GM12878 (cell line): ENCODE measurements at regions not wholly inside any gene's neighbourhood (a gene's known extent, or its start where the extent isn't known, plus 50 kb on each side); places are given as distances from the start of the nearest gene placed in this dataset.

Source experiments
- ATAC-seq: fragments of 200-7000 bp; cut with Tn5 transposase; 3 replicates; pipeline ENCODE4 v1.9.1; 2020; ENCODE audit warnings: mild to moderate bottlenecking, moderate library complexity
- BruUV-seq: library from RNA; stranded (reverse); fragments of 400-500 nt; replicated peaks from 2 replicates; lab custom pipeline; 2021; lab: Mats Ljungman, UMichigan
- CTCF ChIA-PET: fragments of 300-600 bp; sonication (Branson Sonifier 250); formaldehyde crosslinking; extraction: SDS; loops from one replicate; lab custom pipeline; 2021; ENCODE audit warnings: inconsistent platforms; lab: Yijun Ruan, JAX
- POLR2A ChIA-PET: fragments of 350-600 bp; formaldehyde crosslinking; extraction: SDS; loops from one replicate; lab custom pipeline; 2021; ENCODE audit warnings: inconsistent platforms; lab: Charles Lee
- RAD21 ChIA-PET: fragments of 300-600 bp; sonication (Branson Sonifier 250); formaldehyde crosslinking; loops from one replicate; lab custom pipeline; 2023; ENCODE audit warnings: antibody characterized with exemption; ENCODE audit not compliant: unreplicated experiment; lab: Charles Lee
- SMC1A ChIA-PET: fragments of 300-600 bp; sonication (Branson Sonifier 250); formaldehyde crosslinking; loops from one replicate; lab custom pipeline; 2023; ENCODE audit not compliant: unreplicated experiment, uncharacterized antibody; lab: Charles Lee
- DNase-seq: peaks from one replicate; pipeline ENCODE4 v3.0.0-alpha.2; 2011; ENCODE audit warnings: low read depth, low spot score
- FAIRE-seq: peaks from 3 replicates; lab custom pipeline; 2011; peaks lifted over from hg19 to GRCh38; lab: Jason Lieb, UNC
- H2AFZ ChIP-seq: 2 replicates; pipeline ENCODE4 v1.6.0; 2011; ENCODE audit warnings: low read depth, low read length, control low read depth; ENCODE audit not compliant: control insufficient read depth
- H3K27ac ChIP-seq: 2 replicates; pipeline ENCODE4 v1.5.1; 2011; ENCODE audit warnings: control low read depth; ENCODE audit not compliant: control insufficient read depth, insufficient read depth
- H3K27me3 ChIP-seq, 2 experiments: replicated peaks in 1 of 2; 2 replicates each; pipeline versions ENCODE4 v1.6.0 to v1.6.1; 2011; ENCODE audit warnings: low read length in 1 of 2; ENCODE audit not compliant: control insufficient read depth in 2 of 2, insufficient read depth in 2 of 2
- H3K36me3 ChIP-seq, 2 experiments: 2 replicates each; pipeline ENCODE4 v1.5.1; 2011; ENCODE audit warnings: low read length in 1 of 2; ENCODE audit not compliant: control insufficient read depth in 2 of 2, insufficient read depth in 2 of 2
- H3K4me1 ChIP-seq: 2 replicates; pipeline ENCODE4 v1.6.1; 2011; ENCODE audit warnings: mild to moderate bottlenecking, low read length, moderate library complexity, mixed read lengths; ENCODE audit not compliant: control insufficient read depth, insufficient read depth
- H3K4me2 ChIP-seq: 2 replicates; pipeline ENCODE4 v1.6.0; 2011; ENCODE audit warnings: control low read depth; ENCODE audit not compliant: control insufficient read depth, insufficient read depth
- H3K4me3 ChIP-seq: fragments of 200-600 bp; sonication (generic); 2 replicates; pipeline ENCODE4 v1.5.1; 2016
- H3K79me2 ChIP-seq: 2 replicates; pipeline ENCODE4 v1.6.0; 2011; ENCODE audit warnings: low read length; ENCODE audit not compliant: control insufficient read depth, insufficient read depth
- H3K9ac ChIP-seq: 2 replicates; pipeline ENCODE4 v1.8.0; 2011; ENCODE audit warnings: low read length, control low read depth, mixed read lengths; ENCODE audit not compliant: control insufficient read depth, insufficient read depth
- H3K9me3 ChIP-seq: replicated peaks from 3 replicates; pipeline ENCODE4 v1.5.1; 2011; ENCODE audit warnings: mild to moderate bottlenecking, low read length; ENCODE audit not compliant: control insufficient read depth, insufficient read depth
- H4K20me1 ChIP-seq: 2 replicates; pipeline ENCODE4 v1.6.0; 2011; ENCODE audit not compliant: control insufficient read depth, insufficient read depth
- EED ChIP-seq: sonication (generic); IDR thresholded peaks from 2 replicates; pipeline ENCODE4 v1.6.1; 2016; ENCODE audit warnings: antibody characterized with exemption, low read depth
- ETV6 ChIP-seq, 2 experiments: fragments of 450-650 bp in 1 of 2; IDR thresholded peaks in 1 of 2; conservative IDR thresholded peaks in 1 of 2; 2 replicates each; pipeline ENCODE4 v1.6.1; 2014; ENCODE audit warnings: antibody characterized with exemption in 1 of 2, borderline replicate concordance in 1 of 2, low read depth in 1 of 2, mild to moderate bottlenecking in 1 of 2, moderate library complexity in 1 of 2
- HDAC6 ChIP-seq: fragments of 200-600 bp; sonication (generic); IDR thresholded peaks from one replicate; pipeline ENCODE4 v1.8.0; 2017; ENCODE audit warnings: antibody characterized with exemption; ENCODE audit not compliant: unreplicated experiment
- MEF2B ChIP-seq: fragments of 450-650 bp; IDR thresholded peaks from 2 replicates; pipeline ENCODE4 v1.6.1; 2018; ENCODE audit warnings: mild to moderate bottlenecking, moderate library complexity; ENCODE audit not compliant: partially characterized antibody, poor library complexity, severe bottlenecking
- NFXL1 ChIP-seq: fragments of 450-650 bp; IDR thresholded peaks from 2 replicates; pipeline ENCODE4 v1.6.1; 2017; ENCODE audit warnings: antibody characterized with exemption, mild to moderate bottlenecking, borderline replicate concordance
- RUNX3 ChIP-seq: IDR thresholded peaks from 2 replicates; pipeline ENCODE4 v1.6.1; 2012; ENCODE audit warnings: low read length, inconsistent platforms
- WGBS: methylation state at CpG from one replicate; pipeline ENCODE4 v1.1.6; 2016; ENCODE audit warnings: low lambda C conversion rate; ENCODE audit not compliant: insufficient replicate concordance, insufficient coverage; ENCODE audit errors: missing lambda C conversion rate; 5-methylcytosine and 5-hydroxymethylcytosine counted together
- in situ Hi-C: fragments of 300-500 bp; cut with MboI; formaldehyde crosslinking; loops from 9 replicates; pipeline ENCODE4 v1.14.3; 2018; ENCODE audit warnings: mixed read lengths
- intact Hi-C: fragments of 100-400 bp; cut with micrococcal nuclease; formaldehyde crosslinking; loops from one replicate; pipeline ENCODE4 v1.14.2; 2022; ENCODE audit not compliant: unreplicated experiment
- TF ChIP-seq, protein P1 (sequence below): fragments of 450-650 bp; IDR thresholded peaks from 2 replicates; pipeline ENCODE4 v1.6.1; 2016; ENCODE audit warnings: mild to moderate bottlenecking

DNA sequence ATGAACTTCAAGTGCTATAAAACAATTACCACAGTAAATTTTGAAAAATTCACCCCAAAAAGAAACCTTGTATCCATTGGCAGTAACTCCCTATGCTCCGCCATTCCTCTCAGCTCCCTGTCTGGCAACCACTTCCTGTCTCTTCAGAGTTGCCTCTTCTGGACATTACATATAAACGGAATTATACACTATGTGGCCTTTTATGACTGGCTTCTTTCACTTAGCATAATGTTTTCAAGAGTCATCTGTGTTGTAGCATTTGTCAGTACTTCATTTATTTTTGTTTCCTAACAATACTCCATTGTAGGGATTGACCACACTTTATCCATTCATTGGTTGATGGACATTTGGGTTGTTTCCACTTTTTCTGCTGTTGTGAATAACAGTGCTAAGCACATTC is 50.1 kb downstream of the CEP43 start:
- in situ Hi-C loops, result no loop called here

DNA sequence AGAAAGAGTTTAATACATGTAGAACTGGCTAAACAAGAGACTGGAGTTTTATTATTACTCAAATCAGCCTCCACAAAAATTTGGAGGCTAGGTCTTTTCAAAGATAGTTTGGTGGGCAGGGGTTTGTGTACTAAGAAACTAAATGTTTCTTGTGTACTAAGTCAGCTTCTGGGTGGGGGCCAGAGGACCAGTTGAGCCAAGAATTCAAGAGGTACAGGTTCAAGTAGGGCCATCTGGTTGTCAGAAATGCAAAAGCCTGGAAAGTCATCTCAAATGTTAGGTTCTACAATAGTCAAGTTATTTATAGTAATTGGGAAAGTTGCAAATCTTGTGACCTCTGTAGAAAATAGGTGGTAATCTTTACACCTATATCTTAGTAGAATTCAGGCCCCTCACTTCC is 51.7 kb downstream of the CEP43 start:
- RAD21 ChIA-PET, result interaction anchor here (1.1 kb wide), 1 partner anchor 37 kb away, joined by 3 read pairs; no protein-coding TSS in a partner anchor
- FAIRE-seq (no peak), ATAC-seq (no peak), DNase-seq (no peak)
- H2AFZ ChIP-seq, result no peak overlapping the region
- no peaks in the 10 kb centered on the region for H4K20me1 ChIP-seq
- SMC1A ChIA-PET, result interaction anchor here (0.9 to 1.0 kb wide), 2 partner anchors 38 to 43 kb away, joined by 3 read pairs; no protein-coding TSS in a partner anchor
- no peaks in the 10 kb centered on the region for H3K27me3 ChIP-seq
- POLR2A ChIA-PET, result interaction anchor here (0.7 kb wide), 1 partner anchor 52 kb away, joined by 5 read pairs; no protein-coding TSS in a partner anchor
- TF ChIP-seq MEF2B (peak; percentile 15), NFXL1 (no peak)
- intact Hi-C loops, result no loop called here
- H3K4me1 ChIP-seq, result peaks cover 31% of the 10 kb centered on the region
- in situ Hi-C loops, result no loop called here
- H3K4me2 ChIP-seq, result no peak overlapping the region
- H3K36me3 ChIP-seq, result no peaks in the 10 kb centered on the region
- H3K4me3 ChIP-seq, result no peak overlapping the region
- H3K9me3 ChIP-seq, result no peaks in the 10 kb centered on the region
- no peaks in the 10 kb centered on the region for H3K79me2 ChIP-seq
- no peak overlapping the region for H3K27ac ChIP-seq
- H3K9ac ChIP-seq, result no peak overlapping the region
- CTCF ChIA-PET, result no interaction called here
- BruUV-seq, result no TSS peak

More for the DNA sequence above, 50.1 kb downstream of the CEP43 start:
- Histone ChIP-seq H3K27me3 (no peaks in the 10 kb centered on the region), H4K20me1 (no peaks in the 10 kb centered on the region), H3K4me1 (peaks cover 31% of the 10 kb centered on the region), H3K4me2 (no peak overlapping the region), H3K79me2 (no peaks in the 10 kb centered on the region), H3K27ac (no peak overlapping the region), H3K4me3 (no peak overlapping the region), H3K9ac (no peak overlapping the region), H3K9me3 (no peaks in the 10 kb centered on the region), H3K36me3 (no peaks in the 10 kb centered on the region; a peak in 1 of 4 replicates), H2AFZ (no peak overlapping the region)
- no TSS peak for BruUV-seq
- ChIA-PET CTCF (no interaction called here), RAD21 (interaction anchor here (2.5 kb wide), 1 partner anchor 65 kb away, joined by 39 read pairs; no protein-coding TSS in a partner anchor), SMC1A (interaction anchor here (1.0 to 2.9 kb wide), 3 partner anchors 8 to 59 kb away, joined by 3 to 84 read pairs (median 4); no protein-coding TSS in a partner anchor), POLR2A (interaction anchor here (1.3 to 3.6 kb wide), 2 partner anchors 40 to 44 kb away, joined by 6 to 22 read pairs; no protein-coding TSS in a partner anchor)
- TF ChIP-seq EED, result peak; percentile 56; the same call in 1 of the 2 replicates
- TF ChIP-seq ETV6 (conservative IDR thresholded peaks at IDR 0.05 in 1 of 2, IDR thresholded peaks at IDR 0.05 in 1 of 2; ENCODE audit: borderline replicate concordance in 1 of 2, low read depth in 1 of 2), result no peak
- TF ChIP-seq RUNX3, result 0 out of 2 replicates have a peak, but pooled peaks have one; percentile 17
- TF ChIP-seq, protein P1, sequence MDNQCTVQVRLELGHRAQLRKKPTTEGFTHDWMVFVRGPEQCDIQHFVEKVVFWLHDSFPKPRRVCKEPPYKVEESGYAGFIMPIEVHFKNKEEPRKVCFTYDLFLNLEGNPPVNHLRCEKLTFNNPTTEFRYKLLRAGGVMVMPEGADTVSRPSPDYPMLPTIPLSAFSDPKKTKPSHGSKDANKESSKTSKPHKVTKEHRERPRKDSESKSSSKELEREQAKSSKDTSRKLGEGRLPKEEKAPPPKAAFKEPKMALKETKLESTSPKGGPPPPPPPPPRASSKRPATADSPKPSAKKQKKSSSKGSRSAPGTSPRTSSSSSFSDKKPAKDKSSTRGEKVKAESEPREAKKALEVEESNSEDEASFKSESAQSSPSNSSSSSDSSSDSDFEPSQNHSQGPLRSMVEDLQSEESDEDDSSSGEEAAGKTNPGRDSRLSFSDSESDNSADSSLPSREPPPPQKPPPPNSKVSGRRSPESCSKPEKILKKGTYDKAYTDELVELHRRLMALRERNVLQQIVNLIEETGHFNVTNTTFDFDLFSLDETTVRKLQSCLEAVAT, result no peak
- TF ChIP-seq HDAC6, result no peak
- no peak for FAIRE-seq
- intact Hi-C loops, result loop anchor here (5.0 kb wide), 1 partner anchor 92 kb away; the partner anchor contains the start of gene RNASET2
- DNase-seq, result no peak
- WGBS, result 74% methylated on average over 2 of the region's 2 CpGs
- ATAC-seq, result no peak
